GM21381 (cell line): ENCODE measurements at regions not wholly inside any gene's neighbourhood (a gene's known extent, or its start where the extent isn't known, plus 50 kb on each side); places are given as distances from the start of the nearest gene placed in this dataset.
"Not testable (repeated sequence)": the region's sequence is repeated elsewhere in the genome, so short reads cannot be mapped to it uniquely, and the experiment has no call there.

ENCODE experiments used
- ATAC-seq: cut with Tn5 transposase; IDR thresholded peaks from one replicate; pipeline ENCODE4 v1.9.1; 2021; ENCODE audit warnings: mild to moderate bottlenecking, moderate library complexity; ENCODE audit not compliant: unreplicated experiment

DNA sequence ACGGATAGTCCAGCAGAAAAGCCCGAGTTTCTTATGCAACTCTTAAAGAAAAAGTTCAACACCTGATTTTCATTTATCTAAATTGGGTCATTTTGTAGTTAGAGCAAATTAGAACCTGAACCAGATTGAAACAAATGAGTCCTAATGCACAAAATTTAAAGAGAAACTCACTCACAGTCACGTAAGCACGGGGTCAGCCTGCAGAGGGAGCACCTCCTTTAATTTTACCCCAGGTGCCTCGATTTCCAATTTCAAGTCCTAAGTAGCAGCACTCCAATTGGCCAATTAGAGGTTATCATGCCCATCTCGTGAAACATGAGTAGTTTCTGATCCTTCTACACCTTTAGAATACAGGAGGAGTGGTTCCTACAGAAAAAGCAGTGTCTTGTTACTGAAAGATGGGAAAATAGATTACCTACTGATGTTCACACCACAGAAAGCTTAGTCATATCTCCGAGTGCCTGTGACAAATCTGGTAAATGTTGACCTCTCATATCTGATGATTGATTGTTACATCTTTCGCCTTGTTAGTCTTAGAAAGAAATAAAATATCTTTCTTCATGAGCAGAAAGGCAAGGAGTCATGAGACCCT, 1929.8 kb upstream of the LRRTM1 start:
- ATAC-seq: no peak

DNA sequence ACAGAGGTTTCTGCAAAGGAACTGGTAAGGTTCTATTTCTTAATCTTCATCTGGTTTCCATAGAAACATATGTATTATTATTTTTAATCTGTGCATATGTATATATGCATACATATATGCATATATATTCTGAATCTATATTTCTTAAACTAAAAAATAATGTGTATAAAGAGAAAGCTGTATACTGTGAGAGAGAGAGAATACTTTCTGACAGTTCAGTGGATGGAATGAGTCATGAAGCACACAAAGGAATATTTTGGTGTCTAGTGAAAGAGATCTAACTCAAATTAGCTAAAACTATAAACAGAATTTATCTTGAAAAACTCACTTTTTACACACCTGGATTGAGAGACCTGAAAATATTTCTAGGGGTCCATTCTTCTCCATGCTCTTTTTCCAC, 1929.3 kb upstream of the LRRTM1 start:
- ATAC-seq: no peak

DNA sequence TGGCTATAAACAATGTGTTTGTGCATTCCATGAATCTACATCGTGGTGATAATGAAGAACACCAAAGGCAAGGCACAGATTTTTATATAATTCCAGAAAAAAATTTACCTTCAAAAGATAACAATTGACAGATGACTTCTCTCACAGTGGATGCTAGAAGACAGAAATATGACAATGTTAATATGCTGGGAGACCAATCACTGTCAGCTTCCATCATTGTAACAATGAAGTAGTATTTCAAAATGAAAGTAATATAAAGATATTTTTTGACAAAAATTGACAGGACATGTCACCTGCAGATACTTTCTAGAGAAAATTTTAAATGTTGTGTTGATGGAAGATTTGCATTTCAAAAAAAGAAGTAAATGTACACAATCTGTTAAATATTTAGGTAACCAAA, 1925.9 kb upstream of the LRRTM1 start:
- no peak for ATAC-seq

DNA sequence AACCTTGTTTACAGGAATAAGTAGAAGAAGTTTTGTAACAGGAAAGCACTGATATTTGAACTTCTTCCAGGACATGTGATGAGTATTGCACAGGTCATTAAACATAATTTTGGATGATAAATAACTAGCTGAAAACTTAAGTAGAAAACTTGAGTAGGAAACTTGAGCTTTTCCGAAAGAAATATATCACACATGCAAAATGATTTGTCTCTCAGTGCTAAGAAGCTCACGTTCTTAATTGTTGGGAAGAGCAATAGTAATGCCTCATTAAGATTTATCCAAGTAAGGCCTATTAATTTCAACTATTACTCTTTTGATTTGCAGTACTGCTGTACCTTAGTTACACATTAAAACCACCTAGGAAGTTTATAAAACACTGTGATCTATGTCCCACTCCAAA, 1921.9 kb upstream of the LRRTM1 start:
- ATAC-seq: no peak

DNA sequence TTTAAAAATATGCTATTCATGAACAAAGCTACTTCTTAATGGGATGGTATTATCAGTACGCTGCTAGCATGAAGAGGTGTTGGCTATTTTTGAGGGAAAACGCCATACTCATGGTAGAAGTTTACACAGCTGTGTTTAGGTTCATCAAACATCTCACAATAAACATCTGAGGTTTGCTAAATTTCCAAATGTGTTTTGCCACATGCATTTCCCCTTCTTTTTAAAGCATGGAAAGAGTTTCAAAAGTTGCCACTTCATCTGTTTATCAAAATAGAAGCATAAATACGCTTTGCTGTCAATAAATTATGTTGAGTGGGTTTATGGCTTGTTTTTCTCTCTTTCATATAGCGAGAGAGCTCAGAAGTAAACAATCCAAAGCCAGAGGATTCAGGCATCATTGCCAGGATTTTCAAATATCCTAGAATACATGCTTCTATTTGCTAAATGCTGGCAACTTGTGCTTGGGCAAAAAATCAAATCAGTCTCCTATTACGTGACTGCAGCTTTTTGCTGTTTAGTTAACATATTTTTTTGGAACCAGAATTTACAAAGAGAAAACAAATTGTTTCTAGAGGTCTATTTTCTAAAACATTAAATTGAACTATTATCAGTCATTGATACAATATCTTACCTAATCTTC, 1919.9 kb upstream of the LRRTM1 start:
- ATAC-seq: no peak

DNA sequence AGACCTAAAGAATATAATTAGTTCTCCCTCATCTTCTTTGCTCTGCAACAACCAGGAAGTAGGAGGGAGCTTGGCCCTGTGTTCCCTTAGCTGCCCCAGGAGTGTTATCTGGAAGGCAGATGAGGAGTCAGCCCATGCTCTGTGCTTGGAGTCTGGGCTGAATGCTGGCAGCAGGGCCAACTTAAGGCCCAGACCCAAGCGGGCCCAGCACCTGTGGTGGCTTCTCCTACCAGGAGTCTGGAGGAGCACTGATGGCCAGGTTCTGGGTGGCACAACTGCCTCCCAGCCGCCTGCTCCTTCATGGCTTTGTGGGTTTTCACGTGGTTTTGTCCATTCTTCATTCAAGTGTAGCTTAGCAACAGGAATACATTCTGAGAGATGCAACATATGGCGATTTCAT, 1910.7 kb upstream of the LRRTM1 start:
- ATAC-seq: no peak

DNA sequence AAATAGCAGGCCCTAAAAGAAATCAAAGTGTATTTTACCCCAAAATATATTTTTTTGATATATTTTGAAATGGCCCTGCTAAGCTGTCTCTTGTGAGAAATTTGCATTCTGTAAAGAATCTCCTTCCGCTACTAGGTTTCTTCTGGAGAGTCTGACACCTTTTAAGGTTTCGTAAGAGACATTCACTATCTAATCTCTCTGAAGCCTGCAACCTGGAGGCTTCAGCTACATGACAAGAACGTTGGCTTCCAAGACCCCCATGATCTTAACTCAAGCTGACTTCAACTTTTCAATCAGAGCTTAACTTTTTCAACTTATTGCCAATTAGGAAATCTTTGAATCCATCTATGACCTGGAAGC, 1894.9 kb upstream of the LRRTM1 start:
- ATAC-seq: no peak

DNA sequence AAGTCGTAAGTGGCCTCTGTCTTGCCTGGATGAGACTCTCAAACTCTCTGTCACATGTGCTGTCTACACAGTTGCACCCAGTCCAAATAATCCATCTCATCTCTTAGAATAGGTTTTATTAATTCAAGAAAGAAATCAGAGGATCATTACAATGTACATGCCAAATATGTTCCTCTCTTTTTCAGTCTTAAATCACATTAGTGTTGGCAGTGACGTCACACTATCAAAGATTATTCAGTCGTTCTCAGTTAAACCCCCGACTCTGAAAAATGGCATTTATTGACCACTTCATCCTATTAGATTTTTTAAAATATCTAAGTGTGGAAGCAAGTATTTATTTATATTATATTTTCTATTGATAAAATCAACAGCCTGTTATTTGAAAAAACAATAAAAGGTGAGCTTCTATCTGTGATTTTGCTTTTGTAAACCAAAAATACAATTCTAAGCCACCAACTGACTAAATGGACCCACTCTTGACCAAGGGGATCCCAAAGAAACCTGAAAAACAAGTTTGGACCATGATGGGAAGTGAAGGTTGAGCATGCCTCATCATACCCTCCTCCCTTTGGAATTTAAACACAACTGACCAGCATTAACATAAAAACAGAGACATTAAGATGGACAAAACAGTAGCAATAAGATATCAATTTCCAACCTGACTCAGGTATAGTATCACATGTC, 1894.4 kb upstream of the LRRTM1 start:
- no peak for ATAC-seq

DNA sequence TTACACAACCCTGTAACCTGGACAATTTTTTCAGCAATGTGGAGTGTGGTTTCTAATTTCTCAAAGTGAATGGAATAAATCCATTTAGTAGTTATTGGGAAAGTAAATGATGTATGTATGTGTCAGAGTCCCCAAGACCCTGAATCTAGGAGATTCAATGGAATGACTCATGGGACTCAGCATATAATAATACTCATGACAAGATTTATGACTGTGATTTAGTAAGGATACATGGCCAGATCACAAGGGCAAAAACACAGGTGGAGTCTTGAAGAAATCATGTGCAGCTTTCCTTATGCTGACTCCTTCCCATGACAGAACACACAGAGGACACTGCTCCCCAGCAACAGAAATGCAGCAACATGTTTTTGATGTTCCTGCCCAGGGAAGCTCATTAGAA, 1877.7 kb upstream of the LRRTM1 start:
- ATAC-seq: no peak

DNA sequence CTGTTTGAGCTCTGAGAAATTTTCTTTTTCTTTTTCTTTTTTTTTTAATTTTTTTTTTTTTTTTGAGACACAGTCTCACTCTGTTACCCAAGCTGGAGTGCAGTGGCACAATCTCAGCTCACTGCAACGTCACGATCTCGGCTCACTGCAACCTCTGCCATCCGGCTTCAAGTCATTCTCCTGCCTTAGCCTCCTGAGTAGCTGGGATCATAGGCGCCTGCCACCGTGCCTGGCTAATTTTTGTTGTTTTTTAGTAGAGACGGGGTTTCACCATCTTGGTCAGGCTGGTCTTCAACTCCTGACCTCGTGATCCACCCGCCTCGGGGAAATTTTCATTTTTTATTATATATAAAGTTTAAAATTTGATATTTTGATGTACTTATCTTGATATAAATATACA, 1870.7 kb upstream of the LRRTM1 start:
- ATAC-seq: not testable (repeated sequence)

DNA sequence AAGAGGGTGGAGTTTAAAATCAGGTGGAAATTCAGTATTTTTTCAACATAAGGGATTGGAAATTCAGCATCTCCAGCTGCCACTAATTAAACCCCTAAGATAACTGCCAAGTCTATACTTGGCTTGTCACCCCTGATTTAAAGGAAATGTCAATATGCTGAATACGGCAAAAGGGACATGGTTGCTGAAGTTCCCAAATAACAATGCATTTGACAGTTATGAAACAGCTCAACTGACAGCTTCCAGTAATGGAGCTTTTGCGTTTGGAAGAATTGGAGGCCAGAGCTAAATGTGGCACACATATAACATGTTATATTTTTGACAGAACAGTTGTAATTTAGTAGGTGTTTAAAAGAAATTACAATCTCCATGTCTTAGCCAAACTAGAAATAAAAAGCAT, 1867.9 kb upstream of the LRRTM1 start:
- no peak for ATAC-seq

DNA sequence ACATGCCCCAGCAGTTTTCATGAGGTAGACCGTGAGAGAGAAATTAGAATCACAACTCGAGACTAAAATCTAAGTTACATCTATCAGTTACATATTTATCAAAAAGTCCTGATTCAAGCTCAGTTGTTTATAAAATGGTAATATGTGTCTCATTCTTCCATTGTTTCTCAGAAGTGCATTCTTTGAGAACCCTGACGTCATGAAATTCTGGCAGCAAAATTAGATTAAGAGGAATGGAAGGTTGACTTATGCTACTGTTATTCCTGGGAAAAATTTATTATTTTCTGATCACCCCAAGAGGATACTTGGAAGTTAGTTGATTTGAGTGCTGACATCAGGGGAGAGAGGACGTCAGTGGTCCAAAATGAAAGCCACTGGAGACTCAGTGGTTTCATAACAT, 1864.8 kb upstream of the LRRTM1 start:
- no peak for ATAC-seq

DNA sequence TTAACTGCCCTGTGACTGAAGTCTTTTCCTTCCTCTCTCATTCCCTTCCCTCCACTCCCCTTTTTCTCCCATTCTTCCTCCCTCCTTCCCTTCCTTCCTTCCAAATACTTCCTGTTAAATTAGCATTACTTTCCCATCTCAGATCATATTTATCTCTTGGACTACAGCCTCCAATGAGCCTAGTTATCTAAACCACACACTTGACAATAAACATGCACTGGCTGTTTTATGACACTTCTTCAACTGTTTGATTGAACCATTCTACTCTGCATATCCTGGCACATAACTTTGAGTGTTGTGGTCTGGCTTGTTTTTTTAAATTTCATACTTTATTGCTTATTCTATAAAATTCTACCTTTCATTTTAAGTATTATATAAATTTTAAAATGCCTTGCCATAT, 1860.8 kb upstream of the LRRTM1 start:
- ATAC-seq: no peak

DNA sequence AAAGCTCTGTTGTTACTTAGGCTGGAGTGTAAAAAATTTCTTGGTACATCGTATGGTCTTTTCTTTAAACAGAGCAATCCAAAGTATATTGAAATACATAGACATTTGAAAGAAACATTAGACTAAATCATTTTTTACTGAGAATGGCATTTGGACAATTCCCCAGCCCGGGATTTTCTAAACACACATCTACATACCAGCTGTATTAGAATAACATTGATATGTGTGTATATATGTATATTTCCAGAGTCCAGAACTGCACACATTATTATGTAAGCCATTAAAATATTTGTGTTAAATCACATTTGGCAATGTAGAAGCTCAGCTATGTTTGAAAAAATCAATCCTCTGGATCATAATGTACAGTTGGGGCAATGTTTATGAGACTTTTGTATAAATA, 1853.6 kb upstream of the LRRTM1 start:
- no peak for ATAC-seq

DNA sequence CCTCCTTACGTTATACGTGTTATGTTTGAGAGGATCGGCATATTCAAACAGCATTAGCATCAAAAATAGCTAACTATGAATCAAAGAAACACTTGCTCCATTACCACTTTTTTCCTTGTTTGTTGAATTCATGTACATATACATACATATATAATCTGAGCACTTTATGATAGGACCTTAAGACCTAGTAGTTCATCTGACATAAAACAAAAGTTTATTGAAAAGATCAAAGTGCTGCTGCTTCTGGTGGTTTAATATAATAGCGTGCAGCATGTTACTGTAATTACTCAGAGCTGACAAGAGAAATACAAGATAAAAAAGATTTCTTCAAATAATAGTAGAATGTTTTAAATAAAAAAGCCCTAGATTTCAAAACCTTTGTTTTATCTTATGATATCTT, 1850.9 kb upstream of the LRRTM1 start:
- no peak for ATAC-seq

DNA sequence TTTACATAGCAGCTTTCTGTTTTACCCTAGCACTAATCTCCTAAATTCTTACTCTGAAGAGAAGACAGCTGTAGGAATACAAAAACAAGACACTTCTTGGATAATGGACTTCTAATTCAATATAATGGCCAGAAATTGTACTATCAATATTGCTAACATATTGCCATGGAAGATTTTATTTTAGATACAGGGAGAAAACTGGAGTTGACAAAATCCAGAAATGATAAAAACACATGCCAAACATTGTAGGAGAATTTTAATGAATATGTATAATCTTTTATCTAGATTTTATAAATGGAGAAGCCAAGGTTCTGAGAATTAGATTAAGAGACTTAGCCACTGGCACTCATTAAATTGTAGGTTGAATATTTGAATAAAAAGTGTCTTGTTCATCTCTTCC, 1838.8 kb upstream of the LRRTM1 start:
- ATAC-seq: no peak

DNA sequence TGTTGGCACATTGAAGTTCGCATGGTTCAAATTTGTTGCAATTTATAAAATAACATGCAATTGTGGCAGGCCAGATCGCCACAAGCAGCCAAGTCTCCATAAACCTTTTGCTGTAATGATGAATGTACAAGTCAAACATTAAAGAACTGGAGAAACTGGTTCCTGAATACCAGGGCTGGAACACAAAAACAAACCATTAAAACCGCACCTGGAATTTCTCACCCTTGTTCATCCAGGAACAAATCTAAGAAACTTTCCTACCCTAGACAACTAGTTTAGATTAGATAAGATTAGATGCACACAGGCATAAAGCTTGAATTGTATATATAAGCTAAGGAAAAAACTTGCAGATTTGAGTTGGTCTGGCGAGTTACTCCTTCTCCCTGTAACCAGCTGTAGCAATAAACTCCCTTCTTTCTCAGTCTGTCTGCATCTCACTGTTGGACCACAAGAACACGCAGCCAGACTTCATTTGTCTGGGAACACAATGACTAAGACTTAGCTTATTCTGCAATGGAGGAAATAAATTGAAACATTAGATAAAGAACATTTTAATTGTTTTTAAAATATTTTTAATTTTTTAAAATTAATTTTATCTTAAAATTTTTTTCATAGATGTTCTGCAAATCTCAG, 1835.5 kb upstream of the LRRTM1 start:
- no peak for ATAC-seq

DNA sequence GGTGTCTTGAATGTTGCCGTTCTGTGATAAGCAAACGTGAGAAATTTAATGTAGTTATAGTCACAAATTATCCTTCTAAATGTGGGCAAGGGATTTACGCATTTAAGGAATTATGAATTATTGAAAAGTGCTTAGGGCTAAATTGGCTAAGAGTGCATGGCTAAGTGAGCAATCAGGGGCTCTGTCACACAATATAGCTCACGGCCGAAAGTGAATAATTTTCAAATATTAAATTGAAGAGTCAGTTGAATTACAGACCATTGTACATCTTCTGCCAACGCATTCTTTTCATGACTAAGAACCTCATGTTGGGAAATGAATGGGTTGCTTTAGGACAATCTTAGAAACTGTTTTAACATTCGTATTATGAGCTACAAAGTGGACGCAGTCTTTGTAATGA, 1832.9 kb upstream of the LRRTM1 start:
- ATAC-seq: no peak

DNA sequence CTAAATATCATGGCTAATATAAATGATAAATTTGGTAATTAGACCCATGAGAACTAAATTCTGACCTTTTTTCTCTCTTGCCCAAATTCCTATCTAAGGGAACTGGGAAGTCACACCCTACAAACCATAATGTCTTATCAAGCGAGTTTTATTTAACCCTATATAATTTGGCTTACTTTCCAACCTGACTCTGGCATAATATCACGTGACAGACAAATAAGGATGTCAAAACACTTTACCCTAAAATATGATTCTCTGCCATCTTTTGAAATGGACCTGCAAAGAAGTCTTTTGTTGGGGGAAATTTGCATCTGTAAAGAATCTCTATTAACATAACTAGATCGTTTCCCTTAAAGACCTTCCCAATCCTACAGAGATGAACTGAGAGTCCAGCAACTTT, 1823.5 kb upstream of the LRRTM1 start:
- ATAC-seq: no peak

DNA sequence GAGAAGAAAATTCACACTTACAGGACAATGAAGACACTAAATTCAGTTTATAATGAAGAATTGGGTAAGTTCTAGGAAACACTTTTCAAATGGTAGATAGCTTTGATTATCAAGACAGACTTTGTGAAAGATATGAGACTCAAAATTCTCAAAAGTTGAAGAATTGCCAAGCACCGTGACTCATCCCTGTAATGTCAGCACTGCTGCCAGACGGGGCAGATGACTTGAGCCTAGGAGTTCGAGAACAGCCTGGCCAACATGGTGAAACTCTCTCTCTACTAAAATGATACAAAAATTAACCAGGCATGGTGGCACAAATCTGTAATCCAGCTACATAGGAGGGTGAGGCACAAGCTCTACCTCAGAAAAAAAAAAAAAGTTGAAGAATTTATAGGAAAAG, 1820.1 kb upstream of the LRRTM1 start:
- no peak for ATAC-seq

DNA sequence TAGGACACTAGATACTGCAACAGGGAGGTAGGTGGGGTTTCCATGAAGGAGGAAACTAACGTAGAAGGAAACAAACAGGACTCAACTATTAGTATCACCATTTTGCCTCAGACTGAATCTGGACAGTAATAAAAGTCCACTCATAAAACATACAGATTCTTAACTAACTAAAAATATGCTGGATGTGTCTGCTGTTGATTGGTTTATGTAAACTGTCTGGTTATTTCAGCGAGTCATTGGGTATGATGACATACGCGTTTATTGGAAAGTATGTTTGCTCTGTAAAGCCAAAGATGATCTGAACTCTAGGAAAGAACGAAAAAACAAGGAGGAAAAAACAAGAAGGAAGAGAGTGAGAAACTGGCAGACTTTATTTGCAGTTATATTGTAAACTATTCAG, 1816.1 kb upstream of the LRRTM1 start:
- ATAC-seq: no peak

DNA sequence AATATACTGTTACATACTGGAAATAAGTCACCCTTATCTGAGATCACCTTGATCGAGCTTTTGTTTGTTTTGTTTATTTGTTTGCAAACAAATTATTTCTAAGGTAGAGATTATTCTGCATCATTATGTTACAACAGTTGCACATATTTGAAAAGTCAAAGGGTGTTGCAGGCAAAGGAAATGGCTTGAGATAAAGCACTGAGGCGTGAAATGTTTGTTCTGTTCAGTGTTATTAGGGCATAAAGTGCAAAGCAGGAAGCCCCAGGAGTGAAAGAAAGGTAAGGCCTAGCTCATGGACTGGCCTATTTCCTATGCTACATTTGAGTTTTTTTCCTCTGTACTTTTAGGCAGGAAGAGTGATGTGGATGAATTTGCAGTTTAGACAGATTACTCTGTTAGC, 1815.6 kb upstream of the LRRTM1 start:
- no peak for ATAC-seq
